WI38 (cell line): ENCODE measurements at regions not wholly inside any gene's neighbourhood (a gene's known extent, or its start where the extent isn't known, plus 50 kb on each side); places are given as distances from the start of the nearest gene placed in this dataset.

ENCODE experiments used
- H3K4me3 ChIP-seq: 2 replicates; pipeline ENCODE4 v1.5.1; 2011; ENCODE audit warnings: low read depth, mild to moderate bottlenecking, control low read depth, low read length
- CTCF ChIP-seq: IDR thresholded peaks from 2 replicates; pipeline ENCODE4 v1.5.1; 2012; ENCODE audit warnings: low read depth, mild to moderate bottlenecking, control low read depth, low read length

DNA sequence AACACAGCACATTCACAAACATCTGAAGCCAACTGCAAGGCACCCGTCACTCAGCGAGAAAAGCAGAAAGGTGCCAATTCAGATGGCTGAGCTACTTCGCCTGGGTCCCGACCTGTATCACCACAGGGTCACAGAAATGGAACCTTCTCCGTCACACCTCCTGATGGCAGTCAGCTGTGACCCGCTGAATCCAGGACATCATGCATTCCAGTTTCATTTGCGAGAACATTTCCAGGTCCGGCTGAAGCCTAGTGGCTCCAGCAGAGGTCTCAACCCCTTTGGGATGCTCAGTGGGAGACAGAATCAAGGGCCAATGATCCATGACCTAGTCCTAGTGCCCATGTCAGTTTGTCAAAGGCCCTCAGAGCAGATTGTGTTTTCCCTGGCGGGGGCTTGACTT lies 193.6 kb upstream of the KLF14 start:
- no peak for TF ChIP-seq CTCF
- no peak overlapping the region for H3K4me3 ChIP-seq

GRCh38 chr7:130929896-130930659 lies 196.1 kb upstream of the KLF14 start:
- H3K4me3 ChIP-seq, result no peak overlapping the region
- no peak for TF ChIP-seq CTCF

GRCh38 chr7:130930681-130931080 lies 196.7 kb upstream of the KLF14 start:
- no peak overlapping the region for H3K4me3 ChIP-seq
- TF ChIP-seq CTCF, result no peak

DNA sequence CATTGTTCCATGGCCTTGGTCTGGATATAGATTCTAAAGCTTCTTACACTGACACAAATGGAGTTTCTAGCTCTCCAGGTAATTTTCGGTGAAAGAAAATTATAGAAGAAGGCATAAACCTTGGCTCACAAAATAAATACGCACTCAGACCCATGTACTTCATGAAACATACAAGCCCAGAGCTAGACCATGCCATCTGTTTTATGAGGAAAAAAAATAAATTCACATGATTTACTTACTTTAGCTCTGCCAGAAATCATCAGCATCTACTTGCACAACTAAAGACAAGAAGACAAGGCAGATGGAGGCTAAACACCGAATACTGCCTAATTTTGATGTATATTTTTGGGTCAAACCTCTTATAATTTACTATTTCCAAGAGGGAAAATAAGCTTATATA lies 197.4 kb upstream of the KLF14 start:
- no peak overlapping the region for H3K4me3 ChIP-seq
- TF ChIP-seq CTCF, result no peak

DNA sequence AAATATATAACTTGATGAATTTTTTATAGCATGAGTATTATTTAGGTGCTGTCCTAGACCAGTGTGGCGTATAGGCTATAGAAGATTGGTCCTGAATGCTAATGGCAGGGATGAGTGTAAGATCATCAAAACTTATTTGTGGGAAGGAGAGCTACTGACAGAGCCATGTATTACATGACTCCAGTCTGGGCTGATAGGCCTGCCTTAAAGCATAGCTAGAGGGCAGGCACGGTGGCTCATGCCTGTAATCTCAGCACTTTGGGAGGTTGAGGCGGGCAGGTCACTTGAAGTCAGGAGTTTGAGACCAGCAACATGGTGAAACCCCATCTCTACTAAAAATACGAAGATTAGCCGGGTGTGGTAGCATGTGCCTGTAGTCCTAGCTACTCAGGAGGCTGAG lies 198.1 kb upstream of the KLF14 start:
- TF ChIP-seq CTCF, result no peak
- no peak overlapping the region for H3K4me3 ChIP-seq

- H3K4me3 ChIP-seq, result no peak overlapping the region
- TF ChIP-seq CTCF, result no peak
Observed at GRCh38 chr7:130932667-130933432, 198.8 kb upstream of the KLF14 start.

DNA sequence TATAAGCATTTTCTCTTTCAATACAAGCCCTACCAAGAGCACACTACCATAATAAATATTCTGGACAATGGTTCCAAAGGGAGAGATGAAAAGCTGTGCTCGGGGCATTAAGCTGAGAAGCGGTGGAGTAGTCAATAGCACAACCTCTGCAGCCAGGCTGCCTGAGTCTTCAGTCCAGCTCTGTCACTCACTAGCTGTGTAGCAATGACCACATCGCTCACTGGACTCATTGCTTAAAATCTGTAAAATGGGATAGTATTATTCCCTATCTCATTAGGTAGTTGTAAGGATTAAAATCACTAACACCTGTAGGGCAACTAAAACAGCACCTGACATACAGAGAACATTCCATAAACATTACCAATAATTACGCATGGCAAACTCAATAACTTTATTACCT lies 199.9 kb upstream of the KLF14 start:
- no peak for TF ChIP-seq CTCF

More for the DNA sequence above, 199.9 kb upstream of the KLF14 start:
- no peak overlapping the region for H3K4me3 ChIP-seq
